HCT116 (cell line): ENCODE measurements at regions not wholly inside any gene's neighbourhood (a gene's known extent, or its start where the extent isn't known, plus 50 kb on each side); places are given as distances from the start of the nearest gene placed in this dataset.

ENCODE experiments used
- ATAC-seq: fragments of 200-7000 bp; cut with Tn5 transposase; 2 replicates; pipeline ENCODE4 v1.9.1; 2020; ENCODE audit warnings: mild to moderate bottlenecking, moderate library complexity
- BruUV-seq: library from RNA; stranded (reverse); fragments of 400-500 nt; replicated peaks from 2 replicates; lab custom pipeline; 2021; lab: Mats Ljungman, UMichigan
- CTCF ChIA-PET: fragments of 300-600 bp; sonication (Branson Sonifier 250); formaldehyde crosslinking; loops from one replicate; lab custom pipeline; 2021; ENCODE audit warnings: antibody characterized with exemption; lab: Charles Lee
- POLR2A ChIA-PET: fragments of 300-600, 350-600 bp; sonication (Branson Sonifier 250); formaldehyde crosslinking; loops from one replicate; lab custom pipeline; 2021; ENCODE audit warnings: antibody characterized with exemption; lab: Charles Lee
- RAD21 ChIA-PET, 2 experiments: fragments of 300-600 bp; sonication (Branson Sonifier 250); formaldehyde crosslinking; loops; one replicate each; lab custom pipeline; 2023; ENCODE audit warnings: low total read pairs in 2 of 2; ENCODE audit not compliant: uncharacterized antibody in 2 of 2, unreplicated experiment in 2 of 2, low non-redundant PET in 1 of 2; lab: Charles Lee
- DNase-seq: peaks from one replicate; pipeline ENCODE4 v3.0.0-alpha.2; 2010; ENCODE audit warnings: low read depth, low spot score
- H2AFZ ChIP-seq: fragments of 200-600 bp; shearing (Covaris generic), sonication (generic); 2 replicates; pipeline ENCODE4 v1.6.1; 2017; ENCODE audit warnings: low read depth, mixed run types, mixed read lengths, antibody characterized with exemption, low read length; ENCODE audit not compliant: poor library complexity, severe bottlenecking
- H3K27ac ChIP-seq: 2 replicates; pipeline ENCODE4 v1.5.1; 2012; ENCODE audit warnings: low read depth, low read length
- H3K27me3 ChIP-seq: fragments of 200-600 bp; sonication (generic); 2 replicates; pipeline ENCODE4 v1.6.1; 2016; ENCODE audit warnings: mixed run types, low read length, mixed read lengths; ENCODE audit not compliant: insufficient read depth
- H3K36me3 ChIP-seq, 2 experiments: fragments of 200-500 bp in 1 of 2; fragments of 200-600 bp in 1 of 2; sonication (Bioruptor generic) in 1 of 2; sonication (generic) in 1 of 2; 2 replicates each; pipeline versions ENCODE4 v1.5.1 to v1.6.1; 2014 to 2016; ENCODE audit warnings: low read length in 2 of 2, inconsistent platforms in 1 of 2, mixed read lengths in 1 of 2, mixed run types in 1 of 2; ENCODE audit not compliant: insufficient read depth in 2 of 2, control insufficient read depth in 1 of 2
- H3K4me1 ChIP-seq, 2 experiments: fragments of 200-600 bp in 1 of 2; sonication (generic) in 1 of 2; 2 replicates each; pipeline versions ENCODE4 v1.5.1 to v1.6.1; 2012 to 2017; ENCODE audit warnings: low read length in 2 of 2, inconsistent platforms in 1 of 2, mild to moderate bottlenecking in 1 of 2, mixed read lengths in 1 of 2, mixed run types in 1 of 2, moderate library complexity in 1 of 2; ENCODE audit not compliant: insufficient read depth in 2 of 2, control insufficient read depth in 1 of 2
- H3K4me2 ChIP-seq: fragments of 200-600 bp; sonication (generic); 2 replicates; pipeline ENCODE4 v1.6.1; 2017; ENCODE audit warnings: mixed run types, low read length, mixed read lengths
- H3K4me3 ChIP-seq, 2 experiments: fragments of 200-600 bp in 1 of 2; sonication (generic) in 1 of 2; replicated peaks in 1 of 2; 2 replicates each; pipeline ENCODE4 v1.5.1; 2011 to 2016; ENCODE audit warnings: low read length in 2 of 2, control low read depth in 1 of 2, low read depth in 1 of 2, mild to moderate bottlenecking in 1 of 2, mixed read lengths in 1 of 2, mixed run types in 1 of 2
- H3K79me2 ChIP-seq: fragments of 200-600 bp; sonication (generic); 2 replicates; pipeline ENCODE4 v1.6.1; 2017; ENCODE audit warnings: mild to moderate bottlenecking, mixed run types, low read length, moderate library complexity, mixed read lengths; ENCODE audit not compliant: insufficient read depth
- H3K9ac ChIP-seq: fragments of 200-600 bp; sonication (generic); 2 replicates; pipeline ENCODE4 v1.6.1; 2016; ENCODE audit warnings: low read length, mixed read lengths
- H3K9me2 ChIP-seq: fragments of 200-600 bp; sonication (generic), shearing (Covaris generic); 2 replicates; pipeline ENCODE4 v1.6.1; 2017; ENCODE audit warnings: mixed run types, mild to moderate bottlenecking, moderate library complexity; ENCODE audit not compliant: insufficient read depth
- H3K9me3 ChIP-seq, 2 experiments: fragments of 200-500 bp in 1 of 2; fragments of 200-600 bp in 1 of 2; sonication (Bioruptor generic) in 1 of 2; sonication (generic) in 1 of 2; 2 replicates each; pipeline ENCODE4 v1.6.1; 2014 to 2017; ENCODE audit warnings: low read length in 2 of 2, mixed read lengths in 2 of 2, inconsistent platforms in 1 of 2, low read depth in 1 of 2, mild to moderate bottlenecking in 1 of 2, mixed run types in 1 of 2, moderate library complexity in 1 of 2; ENCODE audit not compliant: control insufficient read depth in 1 of 2, insufficient read depth in 1 of 2
- H4K20me1 ChIP-seq: fragments of 200-600 bp; sonication (generic), shearing (Covaris generic); 2 replicates; pipeline ENCODE4 v1.6.1; 2017; ENCODE audit warnings: mixed run types, mild to moderate bottlenecking, moderate library complexity; ENCODE audit not compliant: insufficient read depth
- EGR1 ChIP-seq: IDR thresholded peaks from 2 replicates; pipeline ENCODE4 v1.6.1; 2012; ENCODE audit warnings: low read depth
- EZH2phosphoT487 ChIP-seq: fragments of 200-600 bp; IDR thresholded peaks from 2 replicates; pipeline ENCODE4 v1.6.1; 2018; ENCODE audit warnings: antibody characterized with exemption, borderline replicate concordance
- REST ChIP-seq: IDR thresholded peaks from 2 replicates; pipeline ENCODE4 v1.6.1; 2012; ENCODE audit warnings: low read depth
- YY1 ChIP-seq: IDR thresholded peaks from 2 replicates; pipeline ENCODE4 v1.6.1; 2011; ENCODE audit warnings: low read length, low read depth, moderate library complexity, mild to moderate bottlenecking; ENCODE audit not compliant: insufficient replicate concordance; ENCODE audit errors: extremely low read depth
- intact Hi-C: fragments of 100-400 bp; cut with micrococcal nuclease; formaldehyde crosslinking; loops from 2 replicates; pipeline ENCODE4 v1.10.0; 2022

GRCh38 chr15:38651328-38652038 lies 86.9 kb upstream of the RASGRP1 start (continued):
- TF ChIP-seq REST: no peak
- TF ChIP-seq EZH2phosphoT487: no peak
- no peak for TF ChIP-seq EGR1
- TF ChIP-seq, all 23 proteins: peak for 0

GRCh38 chr15:38652183-38652794 lies 87.7 kb upstream of the RASGRP1 start:
- H3K27ac ChIP-seq: no peak overlapping the region
- H3K4me1 ChIP-seq: no peaks in the 10 kb centered on the region
- DNase-seq (no peak), ATAC-seq (no peak)
- H3K9ac ChIP-seq: no peak overlapping the region
- H3K79me2 ChIP-seq: no peaks in the 10 kb centered on the region
- RAD21 ChIA-PET: no interaction called here
- TF ChIP-seq EZH2phosphoT487 (no peak), YY1 (no peak)
- TF ChIP-seq, all 23 proteins: peak for 0
- H4K20me1 ChIP-seq: no peaks in the 10 kb centered on the region
- no peak overlapping the region for H3K4me2 ChIP-seq
- ChIA-PET POLR2A (no interaction called here), CTCF (no interaction called here)
- H3K9me2 ChIP-seq: no peaks in the 10 kb centered on the region
- H3K27me3 ChIP-seq: no peaks in the 10 kb centered on the region
- H3K9me3 ChIP-seq: no peaks in the 10 kb centered on the region
- H2AFZ ChIP-seq: no peak overlapping the region
- intact Hi-C loops: no loop called here
- no TSS peak for BruUV-seq
- no peak overlapping the region for H3K4me3 ChIP-seq
- H3K36me3 ChIP-seq: no peaks in the 10 kb centered on the region
